Vagina (tissue), 2 donors: ENCODE measurements at regions not wholly inside any gene's neighbourhood (a gene's known extent, or its start where the extent isn't known, plus 50 kb on each side); places are given as distances from the start of the nearest gene placed in this dataset.

Source experiments
- DNase-seq, 2 donors: peaks; one replicate each; pipeline ENCODE4 v3.0.0-alpha.2; 2017; ENCODE audit errors: extremely low spot score in 2 of 2
- H3K27ac ChIP-seq: fragments of 200-600 bp; sonication (generic); one replicate; pipeline ENCODE4 v1.5.1; 2019
- H3K27me3 ChIP-seq: fragments of 200-600 bp; sonication (generic); one replicate; pipeline ENCODE4 v1.5.1; 2019
- H3K36me3 ChIP-seq, 2 donors: fragments of 200-600 bp; sonication (generic); one replicate each; pipeline ENCODE4 v1.5.1; 2017 to 2019
- H3K4me1 ChIP-seq: fragments of 200-600 bp; sonication (generic); one replicate; pipeline ENCODE4 v1.5.1; 2019
- H3K4me3 ChIP-seq, 2 donors: fragments of 200-600 bp; sonication (generic); 1 replicate in 1 of 2; 2 replicates in 1 of 2; pipeline ENCODE4 v1.5.1; 2016 to 2019
- H3K9me3 ChIP-seq: fragments of 200-600 bp; sonication (generic); one replicate; pipeline ENCODE4 v1.5.1; 2019
- POLR2A ChIP-seq, 2 donors: fragments of 450-650 bp; IDR thresholded peaks; one replicate each; pipeline ENCODE4 v1.6.1; 2017; ENCODE audit warnings: antibody characterized with exemption in 2 of 2, mild to moderate bottlenecking in 2 of 2, moderate library complexity in 2 of 2
- POLR2AphosphoS5 ChIP-seq, 2 donors: sonication (generic); formaldehyde crosslinking; IDR thresholded peaks; one replicate each; pipeline ENCODE4 v1.9.0; 2017; ENCODE audit warnings: antibody characterized with exemption in 2 of 2, mild to moderate bottlenecking in 2 of 2, low read depth in 1 of 2; ENCODE audit not compliant: insufficient read depth in 1 of 2
- intact Hi-C: fragments of 100-400 bp; cut with DNase I; formaldehyde crosslinking; loops from one replicate; pipeline ENCODE4 v1.15.1; 2023
- TF ChIP-seq, protein P1 (sequence below), 3 experiments: fragments of 450-650 bp in 2 of 3; fragments of 200-600 bp in 1 of 3; sonication (generic) in 1 of 3; IDR thresholded peaks; one replicate each; pipeline ENCODE4 v1.5.1; 2017 to 2019; ENCODE audit warnings: antibody characterized with exemption in 3 of 3, mild to moderate bottlenecking in 2 of 3, moderate library complexity in 2 of 3

GRCh38 chr1:60681095-60681860, 401.1 kb upstream of the NFIA start:
- H3K4me1 ChIP-seq: no peaks in the 10 kb centered on the region
- intact Hi-C loops: no loop called here
- no peaks in the 10 kb centered on the region for H3K36me3 ChIP-seq
- no peak overlapping the region for H3K27ac ChIP-seq
- no peaks in the 10 kb centered on the region for H3K27me3 ChIP-seq
- no peak overlapping the region for H3K4me3 ChIP-seq
- no peaks in the 10 kb centered on the region for H3K9me3 ChIP-seq
- no peak for DNase-seq
- TF ChIP-seq POLR2AphosphoS5 (IDR thresholded peaks at IDR 0.05; ENCODE audit: insufficient read depth in 1 of 2, low read depth in 1 of 2) (no peak), POLR2A (IDR thresholded peaks at IDR 0.05) (no peak)
- TF ChIP-seq, protein P1, sequence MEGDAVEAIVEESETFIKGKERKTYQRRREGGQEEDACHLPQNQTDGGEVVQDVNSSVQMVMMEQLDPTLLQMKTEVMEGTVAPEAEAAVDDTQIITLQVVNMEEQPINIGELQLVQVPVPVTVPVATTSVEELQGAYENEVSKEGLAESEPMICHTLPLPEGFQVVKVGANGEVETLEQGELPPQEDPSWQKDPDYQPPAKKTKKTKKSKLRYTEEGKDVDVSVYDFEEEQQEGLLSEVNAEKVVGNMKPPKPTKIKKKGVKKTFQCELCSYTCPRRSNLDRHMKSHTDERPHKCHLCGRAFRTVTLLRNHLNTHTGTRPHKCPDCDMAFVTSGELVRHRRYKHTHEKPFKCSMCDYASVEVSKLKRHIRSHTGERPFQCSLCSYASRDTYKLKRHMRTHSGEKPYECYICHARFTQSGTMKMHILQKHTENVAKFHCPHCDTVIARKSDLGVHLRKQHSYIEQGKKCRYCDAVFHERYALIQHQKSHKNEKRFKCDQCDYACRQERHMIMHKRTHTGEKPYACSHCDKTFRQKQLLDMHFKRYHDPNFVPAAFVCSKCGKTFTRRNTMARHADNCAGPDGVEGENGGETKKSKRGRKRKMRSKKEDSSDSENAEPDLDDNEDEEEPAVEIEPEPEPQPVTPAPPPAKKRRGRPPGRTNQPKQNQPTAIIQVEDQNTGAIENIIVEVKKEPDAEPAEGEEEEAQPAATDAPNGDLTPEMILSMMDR (IDR thresholded peaks at IDR 0.05): no peak

DNA sequence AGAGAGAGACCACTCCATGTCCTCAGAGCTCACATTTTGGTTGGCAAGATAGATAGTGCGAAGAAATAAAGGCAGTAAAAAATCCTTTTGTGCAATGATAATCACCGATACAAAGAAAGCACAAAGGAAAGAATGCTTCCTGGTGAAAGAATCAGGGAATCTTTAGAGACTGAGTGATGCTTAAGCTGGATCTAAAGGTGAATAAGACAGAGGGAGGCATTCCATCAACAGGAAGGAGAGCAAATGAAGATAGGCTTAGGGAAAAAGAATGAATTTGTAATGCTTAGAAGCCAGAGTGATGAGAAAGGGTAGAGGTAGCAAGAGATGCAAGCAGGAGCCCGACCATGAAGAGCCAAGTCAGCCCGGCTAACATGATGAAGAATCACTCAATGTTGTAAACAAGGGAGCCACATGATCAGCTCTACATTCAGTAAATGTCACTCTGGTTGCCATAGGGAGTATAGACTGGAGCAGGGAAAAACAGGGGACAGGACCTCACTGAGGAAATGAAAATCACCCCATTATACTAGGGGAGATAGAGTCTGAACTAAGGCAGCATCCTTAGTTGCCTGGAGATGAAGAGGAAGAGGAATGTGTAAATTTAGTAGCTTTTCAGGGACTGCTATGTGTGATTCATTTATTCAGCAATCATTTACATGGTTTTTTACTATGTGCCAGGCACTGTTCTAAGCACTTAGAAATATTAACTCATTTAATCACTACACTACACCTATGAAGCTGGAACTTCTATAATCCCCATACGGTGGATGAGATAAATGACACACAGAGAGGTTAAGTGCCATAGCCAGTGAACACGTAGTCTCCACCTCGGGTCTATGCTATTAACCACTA, 402.6 kb upstream of the NFIA start:
- no peak for DNase-seq
- Histone ChIP-seq H3K4me3 (no peak overlapping the region), H3K4me1 (no peaks in the 10 kb centered on the region), H3K27me3 (no peaks in the 10 kb centered on the region), H3K9me3 (no peaks in the 10 kb centered on the region), H3K36me3 (no peaks in the 10 kb centered on the region), H3K27ac (no peak overlapping the region)
- intact Hi-C loops: no loop called here
- no peak for TF ChIP-seq POLR2AphosphoS5 (IDR thresholded peaks at IDR 0.05; ENCODE audit: insufficient read depth in 1 of 2, low read depth in 1 of 2)
- TF ChIP-seq, protein P1 (IDR thresholded peaks at IDR 0.05): no peak

DNA sequence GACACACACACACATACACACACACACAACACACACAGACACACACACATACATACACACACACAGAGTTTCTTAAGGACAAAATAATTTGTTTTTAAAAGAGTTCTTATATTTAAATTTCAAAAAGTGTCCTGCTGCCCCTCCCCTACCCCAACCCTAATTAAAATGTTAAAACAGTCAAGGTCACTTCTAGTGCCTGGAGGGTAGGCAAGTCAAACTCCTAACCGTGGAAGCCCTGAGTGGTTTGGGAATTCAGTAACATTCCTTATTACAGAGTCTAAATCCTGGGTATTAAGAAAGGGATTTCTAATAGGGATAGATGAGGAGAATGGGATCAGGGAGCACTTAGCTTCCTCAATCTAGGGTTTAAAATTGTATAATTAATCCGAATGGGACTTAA, 403.6 kb upstream of the NFIA start:
- Histone ChIP-seq H3K36me3 (no peaks in the 10 kb centered on the region), H3K4me3 (no peak overlapping the region), H3K9me3 (no peaks in the 10 kb centered on the region), H3K27me3 (no peaks in the 10 kb centered on the region), H3K4me1 (no peaks in the 10 kb centered on the region), H3K27ac (no peak overlapping the region)
- TF ChIP-seq POLR2AphosphoS5 (IDR thresholded peaks at IDR 0.05; ENCODE audit: insufficient read depth in 1 of 2, low read depth in 1 of 2) (no peak), POLR2A (IDR thresholded peaks at IDR 0.05) (no peak)
- TF ChIP-seq, protein P1 (IDR thresholded peaks at IDR 0.05): no peak
- no peak for DNase-seq
- intact Hi-C loops: no loop called here

DNA sequence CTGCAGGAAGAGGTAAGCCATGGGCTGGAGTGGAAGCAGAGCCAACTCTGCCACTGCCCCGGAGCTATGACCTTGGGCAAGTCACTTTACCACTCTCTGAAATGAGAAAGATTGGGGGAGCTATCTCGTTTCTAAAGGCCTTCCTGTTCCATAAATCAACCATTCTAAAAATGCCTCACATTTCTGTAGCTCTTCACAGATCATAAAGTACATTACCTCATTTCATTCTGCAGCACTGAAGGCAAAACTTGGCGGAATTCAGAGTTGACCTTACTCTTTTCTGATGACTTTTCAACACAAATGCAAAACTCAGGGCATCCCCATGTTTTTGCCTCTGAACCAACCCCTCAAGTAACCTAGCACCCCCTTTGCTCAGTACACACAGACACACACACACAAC, 404.0 kb upstream of the NFIA start:
- no peak overlapping the region for H3K27ac ChIP-seq
- intact Hi-C loops: no loop called here
- no peaks in the 10 kb centered on the region for H3K36me3 ChIP-seq
- DNase-seq: no peak
- no peak overlapping the region for H3K4me3 ChIP-seq
- no peaks in the 10 kb centered on the region for H3K27me3 ChIP-seq
- no peaks in the 10 kb centered on the region for H3K4me1 ChIP-seq
- TF ChIP-seq, protein P1 (IDR thresholded peaks at IDR 0.05): no peak
- TF ChIP-seq POLR2A (IDR thresholded peaks at IDR 0.05): no peak
- TF ChIP-seq POLR2AphosphoS5 (IDR thresholded peaks at IDR 0.05; ENCODE audit: insufficient read depth in 1 of 2, low read depth in 1 of 2): no peak
- no peaks in the 10 kb centered on the region for H3K9me3 ChIP-seq

GRCh38 chr1:60672449-60672848, 409.9 kb upstream of the NFIA start:
- no peaks in the 10 kb centered on the region for H3K36me3 ChIP-seq
- intact Hi-C loops: no loop called here
- no peaks in the 10 kb centered on the region for H3K27me3 ChIP-seq
- TF ChIP-seq POLR2AphosphoS5 (IDR thresholded peaks at IDR 0.05; ENCODE audit: insufficient read depth in 1 of 2, low read depth in 1 of 2) (no peak), POLR2A (IDR thresholded peaks at IDR 0.05) (no peak)
- TF ChIP-seq, protein P1 (IDR thresholded peaks at IDR 0.05): no peak
- H3K9me3 ChIP-seq: no peaks in the 10 kb centered on the region
- no peaks in the 10 kb centered on the region for H3K4me1 ChIP-seq
- DNase-seq: no peak
- no peak overlapping the region for H3K27ac ChIP-seq
- no peak overlapping the region for H3K4me3 ChIP-seq
